ENCODE measurements at regions not wholly inside any gene's neighbourhood (a gene's known extent, or its start where the extent isn't known, plus 50 kb on each side); places are given as distances from the start of the nearest gene placed in this dataset.
"Not testable (repeated sequence)": the region's sequence is repeated elsewhere in the genome, so short reads cannot be mapped to it uniquely, and the experiment has no call there.

DNA sequence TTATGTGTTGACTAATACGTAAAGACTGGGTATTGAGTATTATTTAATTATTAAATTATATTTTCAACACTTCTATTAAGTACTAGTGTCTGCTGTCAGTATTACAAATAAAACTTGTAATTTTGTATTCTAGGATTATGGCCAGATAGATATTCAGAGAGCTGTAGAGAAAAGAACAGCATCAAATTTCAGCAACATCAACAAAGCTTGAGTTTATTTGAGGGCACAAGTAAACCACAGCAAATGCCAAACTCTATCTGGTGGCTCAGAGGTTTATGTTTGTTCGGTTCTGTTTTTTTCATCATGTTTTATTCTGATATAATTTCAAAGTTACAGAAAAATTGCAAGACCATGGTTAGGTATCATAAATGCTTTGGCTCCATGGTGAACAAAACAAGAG lies 1530.5 kb downstream of the PCDH18 start:
- DNase-seq, result no peak

DNA sequence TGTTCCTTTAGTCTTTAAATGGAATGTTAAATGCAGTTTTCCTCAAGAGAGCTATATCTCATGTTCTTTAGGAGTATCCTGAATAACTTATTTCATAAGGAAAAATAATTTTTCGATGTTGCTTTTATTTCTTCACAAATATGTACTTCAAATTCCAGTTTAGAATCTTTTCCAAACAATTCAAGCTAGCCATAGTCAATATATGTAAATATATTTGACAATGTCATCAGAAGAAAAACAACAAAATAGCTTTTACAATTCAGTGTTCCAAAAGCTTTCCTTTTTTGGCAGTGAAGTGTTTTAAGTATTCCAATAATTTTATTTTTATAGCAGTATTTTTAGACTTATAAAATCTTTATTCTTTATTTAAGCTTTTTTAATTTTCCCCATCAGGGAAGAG lies 1532.0 kb downstream of the PCDH18 start:
- no peak for DNase-seq

DNA sequence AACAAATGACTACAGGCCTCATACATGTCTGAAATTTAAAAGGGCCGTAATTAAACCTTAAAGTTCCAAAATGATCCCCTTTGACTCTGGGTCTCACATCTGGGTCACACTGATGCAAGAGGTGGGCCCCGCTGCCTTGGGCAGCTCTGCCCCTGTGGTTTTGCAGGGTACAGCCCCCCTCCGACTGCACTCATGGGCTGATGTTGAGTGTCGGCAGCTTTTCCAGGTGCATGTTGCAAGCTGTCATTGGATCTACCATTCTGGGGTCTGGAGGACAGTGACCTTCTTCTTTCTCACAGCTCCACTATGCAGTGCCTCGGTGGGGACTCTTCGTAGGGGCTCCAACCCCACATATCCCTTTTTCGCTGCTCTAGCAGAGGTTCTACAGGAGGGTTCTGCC lies 1537.9 kb downstream of the PCDH18 start:
- DNase-seq, result no peak

DNA sequence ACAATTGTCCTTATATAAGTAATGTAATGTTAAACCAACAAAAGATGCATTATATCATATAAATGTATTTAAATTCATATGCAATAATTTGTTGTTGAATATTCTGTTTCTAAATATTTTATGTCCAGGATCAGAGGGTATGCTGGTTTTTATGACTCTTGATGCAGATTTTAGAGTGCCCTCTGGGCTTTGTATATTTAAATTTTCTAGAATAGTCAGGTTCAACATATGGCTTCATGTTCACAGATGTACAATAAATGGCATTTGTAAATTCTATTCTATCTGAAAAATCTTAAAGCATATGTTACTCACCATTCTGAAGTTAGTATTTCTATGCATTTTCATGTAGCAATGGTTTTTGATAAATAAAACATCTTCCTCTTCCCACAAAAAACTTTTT lies 1555.4 kb downstream of the PCDH18 start:
- no peak for DNase-seq

DNA sequence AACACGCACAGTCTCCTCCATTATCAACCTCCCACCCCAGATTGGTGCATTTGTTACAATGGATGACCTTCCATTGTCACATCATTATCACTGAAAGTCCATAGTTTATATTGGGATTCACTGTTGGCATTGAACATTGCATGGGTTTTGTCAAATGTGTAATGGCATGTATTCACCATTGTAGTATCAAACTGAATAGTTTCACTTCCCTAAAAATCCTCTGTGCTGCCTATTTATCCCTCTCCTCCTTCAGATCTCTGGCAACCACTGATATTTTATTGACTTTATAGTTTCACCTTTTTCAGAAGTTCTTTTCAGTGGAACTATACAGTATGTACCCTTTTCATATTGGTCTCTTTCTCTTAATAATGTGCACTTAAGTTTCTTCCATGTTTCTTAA lies 1565.4 kb downstream of the PCDH18 start:
- DNase-seq, result no peak

DNA sequence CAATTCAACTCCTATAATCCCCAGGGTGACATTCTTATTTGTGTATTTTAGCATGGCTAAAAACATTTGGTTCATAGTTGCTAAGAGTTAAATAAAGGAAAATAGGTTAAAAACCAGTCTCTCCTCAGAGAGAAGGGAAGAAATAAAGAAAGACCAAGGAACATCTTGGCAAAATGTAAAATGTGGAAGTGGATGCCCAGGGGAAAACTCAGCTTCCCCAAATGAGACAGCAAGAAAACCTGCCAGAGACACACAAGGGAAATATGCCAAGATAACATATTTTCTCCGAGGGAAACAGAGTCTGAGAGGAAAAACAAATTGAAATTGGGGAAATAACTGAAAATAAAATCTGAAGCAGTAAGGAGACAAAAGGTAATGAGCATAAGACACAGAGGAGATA lies 1569.3 kb downstream of the PCDH18 start:
- no peak for DNase-seq

DNA sequence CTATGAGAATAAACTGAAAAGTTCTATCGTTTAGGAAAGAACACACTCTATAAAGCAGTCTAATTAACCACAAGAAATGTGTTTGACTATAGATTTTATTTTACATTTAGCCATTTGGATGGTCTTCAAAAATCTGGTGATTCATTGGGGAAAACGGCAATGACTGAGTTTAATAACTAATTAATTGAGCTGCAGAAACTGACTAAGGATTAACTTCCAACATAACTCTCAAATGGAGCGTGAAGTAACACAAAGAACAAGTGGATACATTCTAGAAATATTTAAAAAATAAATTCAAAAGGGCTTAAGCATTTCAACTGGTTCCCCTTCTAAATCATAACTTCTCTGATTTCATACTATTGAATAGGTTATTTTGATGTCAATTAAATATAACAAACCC lies 1582.4 kb downstream of the PCDH18 start:
- no peak for DNase-seq

DNA sequence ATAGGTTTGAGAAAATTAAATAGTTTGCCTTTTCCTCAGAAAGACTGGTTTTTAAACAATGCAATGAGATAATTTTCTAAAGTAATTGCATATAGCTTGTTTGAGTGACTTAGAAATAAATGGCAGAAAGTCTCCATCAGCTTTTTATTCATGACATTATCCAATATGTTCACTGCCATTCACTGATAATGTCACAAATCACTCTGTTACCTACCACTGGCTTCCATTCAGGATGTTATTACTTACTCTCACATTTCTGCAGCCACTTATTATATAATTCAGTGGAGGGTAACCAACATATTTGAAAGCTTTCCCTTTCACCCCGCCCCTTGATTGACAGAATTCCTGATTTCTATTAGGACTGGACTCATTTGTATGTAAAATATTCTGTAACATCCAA lies 1583.5 kb downstream of the PCDH18 start:
- no peak for DNase-seq

DNA sequence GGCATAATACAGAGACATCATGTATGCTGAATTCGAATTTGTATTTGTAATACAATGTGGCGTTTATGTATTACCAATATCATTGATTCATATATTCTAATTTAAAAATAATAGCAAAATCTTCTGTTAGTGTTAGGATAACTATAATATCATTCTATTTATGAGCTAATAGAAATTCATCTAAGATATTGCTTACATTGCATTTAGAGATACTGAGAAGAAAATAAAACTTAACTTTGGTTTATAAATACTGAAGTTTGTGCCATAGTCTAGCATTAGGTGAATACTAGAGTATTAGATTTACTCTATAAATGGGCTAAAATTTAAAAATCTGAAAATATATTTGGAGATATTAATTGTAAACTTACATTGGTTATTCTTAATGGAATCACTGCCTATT lies 1590.6 kb downstream of the PCDH18 start:
- DNase-seq, result no peak

DNA sequence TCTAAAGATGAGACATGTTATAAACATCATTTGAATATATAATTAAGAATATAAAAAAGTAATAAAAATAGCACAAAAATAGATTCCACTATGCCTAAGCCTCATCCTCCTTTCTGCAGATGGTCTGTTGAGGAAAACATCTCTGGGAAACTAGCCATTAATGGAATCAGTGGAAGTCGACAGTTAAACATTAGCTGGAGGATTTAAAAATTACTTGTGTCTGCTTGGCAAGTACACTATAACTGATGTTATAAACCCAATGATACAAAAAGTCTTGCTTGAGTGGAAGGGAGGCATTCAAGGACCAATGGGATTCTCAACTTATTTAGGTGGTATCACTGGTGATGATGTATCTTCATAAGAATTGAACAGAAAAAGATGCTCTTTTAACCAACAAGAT lies 1598.3 kb downstream of the PCDH18 start:
- DNase-seq, result no peak

DNA sequence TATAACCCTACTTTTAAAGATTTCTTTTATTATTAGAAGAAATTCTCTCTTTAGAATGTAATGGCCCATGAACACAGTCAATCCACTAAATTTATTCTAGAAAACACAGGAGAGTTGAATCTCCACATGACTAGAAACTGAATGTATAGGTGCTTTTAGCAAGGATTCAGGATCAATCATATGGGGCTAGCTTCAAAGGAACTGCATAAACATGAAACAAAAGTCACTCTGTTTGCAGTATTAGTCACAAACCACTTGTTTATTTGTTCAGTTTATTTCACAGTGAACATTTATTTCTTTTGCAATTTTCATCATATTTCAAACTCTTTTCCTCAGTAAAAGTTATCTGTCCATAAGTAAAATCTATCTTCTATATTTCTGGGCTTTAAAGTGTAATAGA lies 1604.6 kb downstream of the PCDH18 start:
- no peak for DNase-seq

DNA sequence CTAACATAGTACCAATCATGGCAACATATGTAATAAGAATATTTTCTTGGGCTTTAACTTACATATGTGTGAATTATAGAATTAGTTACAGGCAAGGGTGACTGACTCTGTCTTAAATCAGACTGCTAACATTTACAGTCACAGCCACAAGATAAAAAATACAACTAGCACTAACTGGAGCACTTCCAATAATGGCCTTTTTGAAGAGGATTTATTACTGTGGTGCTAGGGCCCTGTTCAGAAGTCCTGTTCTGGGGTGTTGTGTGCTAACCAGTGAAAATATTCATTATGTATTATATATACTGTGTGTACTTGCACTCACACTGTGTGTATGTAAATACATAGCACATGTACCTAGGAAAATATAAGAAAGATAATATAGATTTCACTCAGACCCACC lies 1611.2 kb downstream of the PCDH18 start:
- DNase-seq, result no peak

DNA sequence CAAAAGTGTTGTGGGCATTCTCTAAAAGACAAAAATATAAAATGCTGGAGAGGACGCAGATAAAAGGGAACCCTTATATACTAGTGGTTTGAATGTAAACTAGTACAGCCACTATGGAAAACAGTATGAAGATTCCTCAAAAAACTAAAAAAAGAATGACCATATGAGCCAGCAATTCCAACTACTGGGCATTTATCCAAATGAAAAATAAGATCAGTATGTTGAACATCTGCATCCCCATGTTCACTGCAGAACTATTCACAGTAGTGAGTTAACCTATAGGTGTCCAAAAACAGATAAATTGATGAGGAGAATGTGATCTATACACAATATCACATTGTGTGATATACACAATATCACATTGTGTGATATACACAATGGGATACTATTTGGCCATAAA lies 1615.3 kb downstream of the PCDH18 start:
- DNase-seq, result no peak

DNA sequence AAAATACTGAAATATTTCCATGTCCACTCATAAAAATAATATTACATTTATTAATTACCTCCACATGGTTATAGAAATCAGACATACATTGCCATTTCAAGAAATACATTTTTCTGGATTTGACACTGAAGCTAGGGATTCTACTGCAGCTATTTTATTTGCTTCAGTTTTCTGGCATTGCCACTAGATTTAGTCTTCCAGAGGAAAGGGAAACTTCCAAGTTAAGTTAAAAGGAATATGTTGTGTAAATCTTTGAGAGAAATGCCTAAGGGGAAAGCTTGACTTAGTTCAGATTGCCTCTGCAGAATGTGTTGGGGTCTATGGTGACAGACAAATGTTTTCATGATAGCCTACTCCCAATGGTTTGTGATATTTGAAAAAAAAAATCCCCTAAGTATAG lies 1631.3 kb downstream of the PCDH18 start:
- DNase-seq, result no peak

DNA sequence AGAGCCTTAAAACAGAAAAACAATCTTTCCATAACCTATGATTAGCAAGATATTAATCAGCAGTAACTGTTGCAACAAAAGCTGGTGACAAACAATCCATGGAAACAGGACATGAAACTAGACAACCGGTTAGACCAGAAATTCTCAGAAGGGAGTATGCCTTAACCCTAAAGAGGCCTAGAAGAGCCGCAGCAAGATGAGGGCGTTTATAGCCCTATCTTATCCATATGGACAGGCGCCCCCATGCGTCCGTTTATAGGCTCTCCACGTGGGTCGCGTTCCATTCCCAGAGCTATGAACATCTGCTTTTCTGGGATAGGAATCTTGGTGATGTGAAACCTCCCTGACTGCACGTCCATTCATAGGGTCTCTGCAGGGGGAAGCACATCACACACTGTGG lies 1662.7 kb upstream of the PABPC4L start:
- not testable (repeated sequence) for DNase-seq

DNA sequence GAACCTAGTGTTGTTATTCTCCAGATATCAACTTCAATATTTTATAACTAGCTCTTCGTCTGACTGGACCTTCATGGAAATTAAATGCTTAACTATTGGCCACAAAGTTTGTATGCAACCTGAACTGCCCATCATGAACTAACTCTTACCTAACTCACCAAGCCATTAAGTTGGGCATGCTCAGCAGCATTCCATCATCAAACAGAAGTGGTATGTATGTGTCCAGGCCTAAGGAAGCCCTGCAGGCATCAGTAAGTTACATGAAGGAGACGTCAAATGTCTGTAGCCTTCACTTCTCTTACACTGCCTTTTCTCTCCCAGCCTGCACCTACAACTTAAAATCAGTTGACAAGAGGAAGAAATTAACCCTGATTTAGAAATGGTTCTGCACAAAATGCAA lies 1639.2 kb upstream of the PABPC4L start:
- DNase-seq, result no peak

DNA sequence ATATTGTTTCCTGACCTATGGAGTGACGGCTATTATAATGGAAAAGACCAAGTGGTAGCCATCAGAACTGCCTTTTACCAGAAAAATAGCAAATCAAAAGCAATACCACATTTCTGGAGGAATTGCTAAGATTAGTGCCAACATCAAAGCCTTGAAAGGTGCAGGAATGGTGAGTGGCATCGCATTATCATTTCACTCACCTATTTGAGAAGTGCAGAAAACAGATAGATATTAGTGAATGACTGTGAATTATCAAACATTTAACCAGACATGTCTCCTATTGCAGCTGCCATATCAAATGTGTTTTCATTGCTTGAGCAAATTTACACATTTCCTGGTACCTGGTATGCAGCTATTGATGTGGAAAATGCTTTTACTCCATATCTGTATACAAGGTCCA lies 1638.1 kb upstream of the PABPC4L start:
- DNase-seq, result no peak

DNA sequence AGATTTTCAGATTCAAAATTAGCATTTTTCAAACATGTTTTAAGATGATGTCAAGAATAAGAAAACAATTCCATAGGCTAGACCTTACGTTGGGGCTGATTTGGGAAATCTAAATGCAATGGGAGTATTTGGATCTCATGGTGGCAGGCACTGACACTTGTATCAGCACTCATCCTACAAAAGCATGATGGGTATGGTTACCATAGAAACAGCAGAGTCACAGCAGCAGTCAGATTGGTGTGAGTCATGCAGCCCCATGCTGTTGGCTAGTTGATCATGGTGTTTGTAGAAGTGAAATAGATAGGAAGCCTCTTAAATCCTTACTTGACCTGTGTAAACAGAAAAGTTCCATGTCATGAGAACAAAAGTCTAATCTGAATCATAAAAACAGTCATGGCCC lies 1637.3 kb upstream of the PABPC4L start:
- peak; percentile 20 for DNase-seq

DNA sequence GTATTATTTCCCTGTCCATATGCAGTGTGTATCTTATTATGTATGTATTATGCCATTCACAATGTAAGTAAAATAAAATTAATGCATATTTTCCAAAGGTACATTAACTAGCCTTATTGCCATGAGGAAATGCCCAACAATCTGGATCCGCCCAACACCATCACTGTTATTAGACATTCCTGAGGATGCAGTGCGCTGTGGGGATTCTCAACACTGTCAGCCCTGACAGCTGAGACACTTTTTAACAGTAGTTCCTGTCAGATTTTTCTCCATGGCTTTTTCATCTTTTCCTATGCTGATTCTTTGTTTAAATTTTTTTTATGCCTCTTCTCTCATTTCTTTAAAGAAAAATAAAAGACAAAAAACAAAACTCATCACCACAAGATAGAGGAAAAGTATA lies 1632.9 kb upstream of the PABPC4L start:
- DNase-seq, result no peak

DNA sequence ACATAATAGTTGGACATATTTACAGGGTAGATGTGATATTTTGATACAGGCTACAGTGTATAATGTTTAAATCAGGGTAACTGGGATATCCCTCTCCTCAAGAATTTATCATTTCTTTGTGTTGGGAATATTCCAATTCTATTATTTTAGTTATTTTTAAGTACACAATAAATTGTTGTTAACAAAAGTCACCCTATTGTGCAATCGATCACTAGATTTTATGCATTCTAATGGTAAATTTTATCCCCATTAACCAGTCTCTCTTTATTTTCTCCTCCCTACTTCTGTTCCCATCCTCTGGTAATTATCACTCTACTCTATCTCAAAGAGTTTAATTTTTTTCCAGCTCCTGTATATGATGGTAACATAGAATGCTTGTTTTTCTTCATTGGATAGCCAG lies 1631.9 kb upstream of the PABPC4L start:
- no peak for DNase-seq

DNA sequence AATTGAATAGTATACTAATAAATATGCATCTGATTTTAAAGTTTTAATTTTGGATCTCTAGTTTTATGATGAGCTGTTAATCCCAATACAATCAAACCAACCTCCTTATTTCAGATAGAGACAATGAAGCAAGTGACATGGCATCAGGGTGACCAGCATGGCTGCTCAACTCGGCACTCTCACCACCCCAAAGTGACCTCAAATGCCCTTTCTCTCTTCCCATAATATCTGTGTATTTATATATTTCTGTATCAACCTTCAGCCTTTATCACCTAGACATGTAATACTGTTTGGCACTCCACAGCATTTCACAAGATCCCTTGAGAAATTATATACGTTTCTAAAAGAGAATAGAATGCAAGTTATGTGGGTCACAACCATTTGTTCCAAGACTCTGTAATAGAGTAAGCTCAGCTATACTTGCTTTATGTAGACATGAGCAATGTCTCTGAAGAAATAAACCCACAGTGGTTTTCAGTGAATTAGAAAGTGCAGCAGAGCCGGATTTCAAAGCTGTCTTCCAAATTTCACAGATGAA lies 1623.2 kb upstream of the PABPC4L start:
- DNase-seq, result no peak

DNA sequence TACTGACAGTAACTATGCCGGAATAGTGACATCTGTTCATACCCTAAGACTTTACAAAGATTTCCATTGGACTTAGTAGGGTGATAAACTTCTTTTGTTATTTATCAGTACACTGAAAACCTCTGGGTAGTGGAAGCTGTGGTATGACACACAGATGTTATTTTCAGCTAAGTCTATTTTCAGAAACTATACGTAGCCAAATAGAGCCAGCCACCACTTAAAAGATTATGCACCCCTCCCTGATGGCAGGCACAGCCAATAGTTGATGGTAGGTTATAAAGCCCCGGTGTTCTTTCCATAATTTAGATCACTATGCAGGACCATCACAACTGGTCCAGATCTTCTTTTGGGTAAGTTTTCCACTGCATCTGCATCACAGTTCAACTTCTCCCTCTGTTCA lies 1603.2 kb upstream of the PABPC4L start:
- DNase-seq, result no peak

DNA sequence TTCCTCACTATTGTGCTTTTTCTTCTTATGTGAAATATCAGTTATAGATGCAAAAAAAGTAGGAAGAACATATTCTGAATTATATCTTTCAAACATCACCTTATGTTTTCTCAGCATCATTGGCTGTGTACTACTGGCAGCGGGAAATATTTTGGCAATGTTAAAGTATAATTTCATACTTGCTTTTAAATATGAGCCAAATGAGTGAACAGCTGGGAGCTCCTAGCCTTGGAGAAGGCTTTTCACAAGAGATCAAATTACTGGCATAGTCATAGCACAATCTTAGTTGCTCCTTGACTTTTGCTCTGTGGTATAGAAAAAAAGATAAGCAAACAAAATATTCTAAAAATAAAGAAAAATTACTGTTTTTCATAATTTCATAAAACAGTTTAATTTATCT lies 1575.8 kb upstream of the PABPC4L start:
- no peak for DNase-seq

DNA sequence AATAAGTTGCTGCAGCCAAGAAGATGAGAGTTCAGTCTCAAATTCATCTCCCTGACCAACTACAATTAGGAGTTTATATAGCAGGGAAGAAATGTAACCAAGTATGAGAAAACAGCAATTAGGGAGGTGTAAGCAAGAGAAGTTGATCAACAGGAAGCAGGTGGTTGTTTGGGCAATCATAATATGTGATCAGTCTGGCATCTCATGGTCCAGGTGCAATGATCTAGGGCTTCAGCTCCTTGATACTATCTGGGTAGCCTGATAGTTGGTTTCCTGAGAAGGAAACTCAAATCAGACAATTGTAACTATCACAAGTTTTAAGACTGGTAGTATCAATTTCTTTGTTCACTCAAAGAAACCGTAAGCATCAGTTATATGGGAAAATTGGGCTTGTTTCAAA lies 1574.3 kb upstream of the PABPC4L start:
- DNase-seq, result no peak

DNA sequence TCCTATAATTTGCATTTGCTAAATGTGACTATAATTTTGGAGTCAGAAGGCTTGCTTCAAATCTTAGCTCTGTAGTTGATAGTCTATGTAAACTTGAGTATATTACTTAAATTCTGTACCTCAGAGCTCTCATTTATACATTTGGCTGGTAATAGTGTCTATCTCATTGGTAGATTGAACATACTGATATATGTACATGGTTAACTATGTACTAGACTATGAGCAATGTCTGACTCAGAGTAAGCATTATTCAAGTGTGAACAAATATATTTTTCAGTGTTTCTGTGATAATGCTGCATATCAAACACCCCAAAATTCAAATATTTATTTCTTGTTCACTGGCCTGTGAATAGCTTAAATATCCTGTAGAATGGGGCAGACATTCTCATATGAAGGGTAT lies 1568.9 kb upstream of the PABPC4L start:
- no peak for DNase-seq

DNA sequence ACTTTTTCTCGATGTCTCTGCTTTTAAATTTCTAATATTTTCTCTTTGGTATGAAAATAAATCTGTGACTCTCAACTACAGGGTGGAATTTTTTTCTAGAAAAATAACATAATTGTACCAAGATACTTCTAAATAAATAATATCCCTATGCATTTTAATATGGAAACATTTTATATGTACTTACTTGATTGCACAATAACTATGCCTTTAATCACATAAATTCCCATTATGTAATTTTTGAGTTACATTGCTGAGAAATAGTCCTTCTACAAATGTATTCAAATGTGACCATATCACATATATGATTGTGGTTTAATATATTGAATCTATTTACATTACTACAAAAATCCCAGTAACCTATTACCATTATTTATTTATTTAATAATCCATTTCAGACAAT lies 1543.3 kb upstream of the PABPC4L start:
- DNase-seq, result no peak
